T-cell (primary cell): ENCODE measurements at regions not wholly inside any gene's neighbourhood (a gene's known extent, or its start where the extent isn't known, plus 50 kb on each side); places are given as distances from the start of the nearest gene placed in this dataset.
"Not testable (repeated sequence)": the region's sequence is repeated elsewhere in the genome, so short reads cannot be mapped to it uniquely, and the experiment has no call there.

Experiments
- ATAC-seq, 4 experiments: fragments of 200-7000 bp in 3 of 4; fragments of 150-1000 bp in 1 of 4; cut with Tn5 transposase; replicated peaks in 1 of 4; 1 replicate in 3 of 4; 2 replicates in 1 of 4; pipeline ENCODE4 v1.10.0; 2021; ENCODE audit warnings: moderate library complexity in 3 of 4, mild to moderate bottlenecking in 2 of 4, moderate number of reproducible peaks in 1 of 4
- CTCF ChIA-PET, 2 donors: fragments of 300-600 bp; sonication (Branson Sonifier 250); formaldehyde crosslinking; loops; one replicate each; lab custom pipeline; 2022; ENCODE audit warnings: antibody characterized with exemption in 2 of 2; lab: Charles Lee
- POLR2A ChIA-PET, 2 donors: fragments of 300-600 bp; sonication (Branson Sonifier 250); formaldehyde crosslinking; loops; one replicate each; lab custom pipeline; 2022; ENCODE audit warnings: antibody characterized with exemption in 2 of 2; lab: Charles Lee
- DNase-seq, 35 experiments: peaks; one replicate each; pipeline versions ENCODE4 v3.0.0 to v3.0.0-alpha.2; 2013 to 2023
- H3K27ac ChIP-seq: one replicate; pipeline ENCODE4 v1.5.1; 2013; ENCODE audit warnings: low read length
- H3K27me3 ChIP-seq, 2 experiments: replicated peaks in 1 of 2; 1 replicate in 1 of 2; 2 replicates in 1 of 2; pipeline versions ENCODE4 v1.6.1 to v1.7.0; 2013; ENCODE audit warnings: low read length in 1 of 2, mixed read lengths in 1 of 2; ENCODE audit not compliant: control insufficient read depth in 2 of 2, insufficient read depth in 2 of 2; ENCODE audit errors: extremely low read depth in 1 of 2
- H3K36me3 ChIP-seq, 2 donors: 1 replicate in 1 of 2; 2 replicates in 1 of 2; pipeline versions ENCODE4 v1.6.1 to v1.7.0; 2013; ENCODE audit warnings: low read length in 1 of 2; ENCODE audit not compliant: control insufficient read depth in 2 of 2, insufficient read depth in 1 of 2; ENCODE audit errors: extremely low read depth in 1 of 2
- H3K4me1 ChIP-seq, 2 experiments: 1 replicate in 1 of 2; 2 replicates in 1 of 2; pipeline versions ENCODE4 v1.6.1 to v1.7.0; 2013; ENCODE audit warnings: low read length in 2 of 2, mixed read lengths in 1 of 2; ENCODE audit not compliant: insufficient read depth in 2 of 2, control insufficient read depth in 1 of 2; ENCODE audit errors: extremely low read depth in 1 of 2
- H3K4me3 ChIP-seq, 2 donors: 1 replicate in 1 of 2; 2 replicates in 1 of 2; pipeline versions ENCODE4 v1.5.1 to v1.7.0; 2013; ENCODE audit warnings: mild to moderate bottlenecking in 2 of 2, low read length in 1 of 2, moderate library complexity in 1 of 2; ENCODE audit not compliant: control insufficient read depth in 1 of 2; ENCODE audit errors: extremely low read depth in 1 of 2
- H3K9me3 ChIP-seq: 2 replicates; pipeline ENCODE4 v1.7.0; 2013
- H3K27ac Mint-ChIP-seq, 2 donors: one replicate each; pipeline ENCODE4 v1.8.0; 2020 to 2021; ENCODE audit warnings: mild to moderate bottlenecking in 2 of 2, mixed read lengths in 2 of 2
- H3K27me3 Mint-ChIP-seq, 2 donors: one replicate each; pipeline ENCODE4 v1.8.0; 2021 to 2022; ENCODE audit warnings: mixed read lengths in 2 of 2
- H3K36me3 Mint-ChIP-seq: one replicate; pipeline ENCODE4 v1.8.0; 2021; ENCODE audit warnings: mixed read lengths
- H3K4me1 Mint-ChIP-seq, 3 donors: one replicate each; pipeline ENCODE4 v1.8.0; 2020 to 2022; ENCODE audit warnings: mixed read lengths in 3 of 3, mild to moderate bottlenecking in 1 of 3
- H3K4me3 Mint-ChIP-seq, 3 donors: one replicate each; pipeline ENCODE4 v1.8.0; 2020 to 2022; ENCODE audit warnings: mild to moderate bottlenecking in 3 of 3, mixed read lengths in 3 of 3, moderate library complexity in 3 of 3
- H3K9me3 Mint-ChIP-seq, 3 donors: one replicate each; pipeline ENCODE4 v1.8.0; 2020 to 2022; ENCODE audit warnings: mixed read lengths in 3 of 3
- WGBS: methylation state at CpG from one replicate; pipeline ENCODE4 v1.1.5; 2013; ENCODE audit warnings: missing lambda C conversion rate; ENCODE audit not compliant: insufficient coverage; 5-methylcytosine and 5-hydroxymethylcytosine counted together

GRCh38 chr20:30594112-30594511 is 663.4 kb upstream of the DEFB115 start:
- Histone ChIP-seq H3K9me3 (no peaks in the 10 kb centered on the region), H3K36me3 (no peaks in the 10 kb centered on the region), H3K27me3 (no peaks in the 10 kb centered on the region), H3K4me1 (no peaks in the 10 kb centered on the region), H3K27ac (no peak overlapping the region), H3K4me3 (no peak overlapping the region)
- CTCF ChIA-PET = no interaction called here
- POLR2A ChIA-PET = no interaction called here
- no peaks in the 10 kb centered on the region for H3K27me3 Mint-ChIP-seq
- no peaks in the 10 kb centered on the region for H3K36me3 Mint-ChIP-seq
- no peak overlapping the region for H3K4me3 Mint-ChIP-seq
- no peak for ATAC-seq
- 89% methylated on average over 10 of the region's 18 CpGs for WGBS
- H3K9me3 Mint-ChIP-seq = peaks cover 0 to 7% (median 0%) of the 10 kb centered on the region in 3 donors
- no peak overlapping the region for H3K27ac Mint-ChIP-seq
- no peak for DNase-seq
- H3K4me1 Mint-ChIP-seq = no peaks in the 10 kb centered on the region

GRCh38 chr20:30595698-30596097 is 661.8 kb upstream of the DEFB115 start:
- Histone ChIP-seq H3K27me3 (no peaks in the 10 kb centered on the region), H3K36me3 (no peaks in the 10 kb centered on the region), H3K4me3 (no peak overlapping the region), H3K9me3 (no peaks in the 10 kb centered on the region), H3K4me1 (no peaks in the 10 kb centered on the region), H3K27ac (no peak overlapping the region)
- no peaks in the 10 kb centered on the region for H3K4me1 Mint-ChIP-seq
- 76% methylated on average over 2 of the region's 3 CpGs for WGBS
- no peak overlapping the region for H3K27ac Mint-ChIP-seq
- H3K4me3 Mint-ChIP-seq = no peak overlapping the region
- H3K36me3 Mint-ChIP-seq = no peaks in the 10 kb centered on the region
- no peaks in the 10 kb centered on the region for H3K27me3 Mint-ChIP-seq
- ATAC-seq (no peak), DNase-seq (no peak)
- POLR2A ChIA-PET = no interaction called here
- H3K9me3 Mint-ChIP-seq = peaks cover 0 to 7% (median 0%) of the 10 kb centered on the region in 3 donors
- CTCF ChIA-PET = no interaction called here

- H3K36me3 Mint-ChIP-seq, ATAC-seq, DNase-seq, H3K27me3 ChIP-seq, H3K4me1 Mint-ChIP-seq, CTCF ChIA-PET, H3K9me3 ChIP-seq, H3K4me3 ChIP-seq, POLR2A ChIA-PET, H3K36me3 ChIP-seq, H3K27ac Mint-ChIP-seq, H3K27me3 Mint-ChIP-seq, H3K4me1 ChIP-seq, H3K4me3 Mint-ChIP-seq, H3K27ac ChIP-seq: not testable (repeated sequence)
- H3K9me3 Mint-ChIP-seq = peaks cover 5 to 12% (median 5%) of the 10 kb centered on the region in 3 donors
- 17% methylated on average over 2 of the region's 2 CpGs for WGBS
Measured at GRCh38 chr20:30597429-30597828, 660.0 kb upstream of the DEFB115 start.

DNA sequence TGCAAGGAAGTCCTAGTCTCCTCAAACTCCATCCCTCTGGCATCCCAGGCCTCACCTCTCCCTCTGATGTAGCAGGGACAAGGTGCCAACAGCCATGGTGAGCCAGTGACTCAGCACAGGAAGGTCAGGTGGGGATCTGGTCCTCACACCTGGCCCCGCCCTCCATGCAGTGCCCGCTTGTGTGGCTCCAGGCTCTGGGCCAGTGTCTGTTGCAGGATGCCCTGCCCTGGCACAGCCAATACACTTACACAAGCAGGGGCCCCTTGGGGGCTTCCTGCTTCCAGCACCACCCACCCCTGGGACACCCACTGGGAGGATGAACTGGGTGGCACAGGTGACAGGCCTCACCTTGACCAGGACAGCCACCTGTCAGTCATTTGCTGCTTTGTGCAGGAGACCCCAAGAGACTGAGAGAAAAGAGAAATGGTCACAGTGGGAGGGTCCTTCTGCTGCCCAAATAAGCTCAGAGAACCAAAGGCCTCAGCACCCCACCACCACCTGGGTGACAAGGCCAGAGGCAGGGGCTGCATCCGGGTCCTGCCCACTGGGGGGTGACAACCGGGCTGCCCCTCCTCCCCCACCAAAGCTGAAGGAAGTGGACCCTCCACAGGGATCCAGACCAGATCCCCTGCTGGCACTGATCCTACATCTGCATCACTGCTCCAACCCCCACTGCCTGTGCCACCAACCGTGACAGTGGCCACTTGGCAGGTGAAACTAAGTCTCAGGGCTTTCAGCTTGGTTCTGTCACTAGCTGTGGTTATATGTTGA is 658.8 kb upstream of the DEFB115 start:
- Mint-ChIP-seq H3K4me1 (no peaks in the 10 kb centered on the region), H3K9me3 (peaks cover 5 to 12% (median 5%) of the 10 kb centered on the region in 3 donors), H3K4me3 (no peak overlapping the region), H3K36me3 (no peaks in the 10 kb centered on the region), H3K27me3 (no peaks in the 10 kb centered on the region), H3K27ac (no peak overlapping the region)
- Histone ChIP-seq H3K4me1 (no peaks in the 10 kb centered on the region), H3K36me3 (no peaks in the 10 kb centered on the region), H3K27me3 (no peaks in the 10 kb centered on the region), H3K27ac (no peak overlapping the region), H3K4me3 (no peak overlapping the region), H3K9me3 (no peaks in the 10 kb centered on the region)
- ChIA-PET CTCF (no interaction called here), POLR2A (no interaction called here)
- no peak for ATAC-seq
- 84% methylated on average over 4 of the region's 5 CpGs for WGBS
- no peak for DNase-seq

- Histone ChIP-seq H3K27me3 (no peaks in the 10 kb centered on the region), H3K36me3 (no peaks in the 10 kb centered on the region), H3K9me3 (no peaks in the 10 kb centered on the region), H3K27ac (no peak overlapping the region), H3K4me1 (no peaks in the 10 kb centered on the region), H3K4me3 (no peak overlapping the region)
- DNase-seq (no peak), ATAC-seq (no peak)
- Mint-ChIP-seq H3K9me3 (peaks cover 5 to 15% (median 10%) of the 10 kb centered on the region in 3 donors), H3K27ac (no peak overlapping the region), H3K4me3 (no peak overlapping the region), H3K4me1 (no peaks in the 10 kb centered on the region), H3K36me3 (no peaks in the 10 kb centered on the region), H3K27me3 (no peaks in the 10 kb centered on the region)
- POLR2A ChIA-PET = no interaction called here
- 73% methylated on average over 2 of the region's 2 CpGs for WGBS
- CTCF ChIA-PET = no interaction called here
Measured at GRCh38 chr20:30599990-30600389, 657.5 kb upstream of the DEFB115 start.

GRCh38 chr20:30601974-30602373 is 655.5 kb upstream of the DEFB115 start:
- WGBS = 67% methylated on average over 2 of the region's 2 CpGs
- no peaks in the 10 kb centered on the region for H3K36me3 Mint-ChIP-seq
- Histone ChIP-seq H3K36me3 (no peaks in the 10 kb centered on the region), H3K4me3 (no peak overlapping the region), H3K27ac (no peak overlapping the region), H3K27me3 (no peaks in the 10 kb centered on the region), H3K9me3 (peaks cover 4% of the 10 kb centered on the region), H3K4me1 (no peaks in the 10 kb centered on the region)
- H3K27me3 Mint-ChIP-seq = no peaks in the 10 kb centered on the region
- no peak for DNase-seq
- ChIA-PET CTCF (no interaction called here), POLR2A (no interaction called here)
- no peaks in the 10 kb centered on the region for H3K4me1 Mint-ChIP-seq
- H3K27ac Mint-ChIP-seq = no peak overlapping the region
- ATAC-seq = no peak
- H3K9me3 Mint-ChIP-seq = peaks cover 14 to 19% (median 16%) of the 10 kb centered on the region in 3 donors
- no peak overlapping the region for H3K4me3 Mint-ChIP-seq
